Stimulated activated CD4-positive, alpha-beta T cell treated with anti-CD3 and anti-CD28 coated beads, Interleukin-12 subunit alpha, Interleukin-12 subunit beta, amount 100 ng/mL, for 4 hours (primary cell): ENCODE measurements at regions not wholly inside any gene's neighbourhood (a gene's known extent, or its start where the extent isn't known, plus 50 kb on each side); places are given as distances from the start of the nearest gene placed in this dataset.

ENCODE experiments used
- DNase-seq: peaks from one replicate; pipeline ENCODE4 v3.0.0-alpha.2; 2020

- no peak for DNase-seq
These were observed 599.3 kb upstream of the SGCD start for GRCh38 chr5:155727512-155728145.

- DNase-seq: no peak
These were observed 598.7 kb upstream of the SGCD start for GRCh38 chr5:155728146-155728856.

- DNase-seq: no peak
These were observed 597.9 kb upstream of the SGCD start for GRCh38 chr5:155728857-155729683.

GRCh38 chr5:155729684-155730059, 597.3 kb upstream of the SGCD start:
- no peak for DNase-seq

- no peak for DNase-seq
These were observed 594.2 kb upstream of the SGCD start for GRCh38 chr5:155732587-155733376.

- no peak for DNase-seq
These were observed 593.0 kb upstream of the SGCD start for GRCh38 chr5:155733935-155734334.

GRCh38 chr5:155735388-155735787, 591.6 kb upstream of the SGCD start:
- DNase-seq: no peak

GRCh38 chr5:155738616-155739015, 588.3 kb upstream of the SGCD start:
- DNase-seq: no peak

GRCh38 chr5:155746367-155747038, 580.5 kb upstream of the SGCD start:
- DNase-seq: no peak

- no peak for DNase-seq
These were observed 576.9 kb upstream of the SGCD start for GRCh38 chr5:155750101-155750500.

- DNase-seq: no peak
These were observed 576.4 kb upstream of the SGCD start for GRCh38 chr5:155750571-155750970.

- DNase-seq: no peak
These were observed 572.9 kb upstream of the SGCD start for GRCh38 chr5:155753943-155754581.

- no peak for DNase-seq
These were observed 567.7 kb upstream of the SGCD start for GRCh38 chr5:155759252-155759651.

GRCh38 chr5:155759984-155760383, 567.0 kb upstream of the SGCD start:
- DNase-seq: no peak

- no peak for DNase-seq
These were observed 565.5 kb upstream of the SGCD start for GRCh38 chr5:155761502-155761901.

GRCh38 chr5:155765715-155766114, 561.2 kb upstream of the SGCD start:
- no peak for DNase-seq

GRCh38 chr5:155767470-155767869, 559.5 kb upstream of the SGCD start:
- no peak for DNase-seq

- DNase-seq: no peak
These were observed 558.6 kb upstream of the SGCD start for GRCh38 chr5:155768332-155768731.

GRCh38 chr5:155772009-155772662, 554.8 kb upstream of the SGCD start:
- no peak for DNase-seq

GRCh38 chr5:155773680-155774079, 553.3 kb upstream of the SGCD start:
- DNase-seq: no peak

- DNase-seq: no peak
These were observed 546.7 kb upstream of the SGCD start for GRCh38 chr5:155780260-155780659.
